DOHH2 (cell line): ENCODE measurements at regions not wholly inside any gene's neighbourhood (a gene's known extent, or its start where the extent isn't known, plus 50 kb on each side); places are given as distances from the start of the nearest gene placed in this dataset.

ENCODE experiments used
- H3F3A ChIP-seq: fragments of 200-600 bp; sonication (generic), shearing (Covaris generic); 2 replicates; pipeline ENCODE4 v1.6.0; 2016; ENCODE audit warnings: antibody characterized with exemption, mild to moderate bottlenecking; ENCODE audit not compliant: control insufficient read depth, insufficient read depth
- H3K27ac ChIP-seq: fragments of 200-600 bp; sonication (generic); 2 replicates; pipeline ENCODE4 v1.5.1; 2014; ENCODE audit warnings: low read depth, mild to moderate bottlenecking, low read length, moderate library complexity
- H3K27me3 ChIP-seq: fragments of 200-600 bp; sonication (generic); 2 replicates; pipeline ENCODE4 v1.6.1; 2014; ENCODE audit warnings: mild to moderate bottlenecking, low read length, mixed read lengths; ENCODE audit not compliant: control insufficient read depth
- H3K36me3 ChIP-seq: fragments of 200-600 bp; sonication (generic); 2 replicates; pipeline ENCODE4 v1.6.1; 2014; ENCODE audit warnings: mild to moderate bottlenecking, low read length, moderate library complexity, mixed read lengths; ENCODE audit not compliant: control insufficient read depth
- H3K4me1 ChIP-seq: fragments of 200-600 bp; sonication (generic); 2 replicates; pipeline ENCODE4 v1.6.1; 2014; ENCODE audit warnings: mild to moderate bottlenecking, low read length, mixed read lengths; ENCODE audit not compliant: control insufficient read depth
- H3K4me2 ChIP-seq: fragments of 200-600 bp; sonication (generic); 2 replicates; pipeline ENCODE4 v1.6.0; 2014; ENCODE audit warnings: mild to moderate bottlenecking, low read length, moderate library complexity
- H3K4me3 ChIP-seq: fragments of 200-600 bp; sonication (generic); 2 replicates; pipeline ENCODE4 v1.5.1; 2014; ENCODE audit warnings: mild to moderate bottlenecking, low read length, mixed read lengths
- H3K79me2 ChIP-seq: fragments of 200-600 bp; sonication (generic); 2 replicates; pipeline ENCODE4 v1.6.1; 2014; ENCODE audit warnings: mild to moderate bottlenecking, low read length, mixed read lengths; ENCODE audit not compliant: control insufficient read depth
- H3K9me2 ChIP-seq: fragments of 200-600 bp; sonication (generic); replicated peaks from 2 replicates; pipeline ENCODE4 v1.6.1; 2014; ENCODE audit warnings: mild to moderate bottlenecking, low read length, mixed read lengths; ENCODE audit not compliant: control insufficient read depth
- H3K9me3 ChIP-seq: fragments of 200-600 bp; sonication (generic); 2 replicates; pipeline ENCODE4 v1.6.1; 2014; ENCODE audit warnings: antibody characterized with exemption, low read length, mixed read lengths; ENCODE audit not compliant: control insufficient read depth, insufficient read depth
- H4K20me1 ChIP-seq: fragments of 200-600 bp; sonication (generic); 2 replicates; pipeline ENCODE4 v1.6.0; 2014; ENCODE audit warnings: low read depth, mild to moderate bottlenecking, antibody characterized with exemption, low read length, moderate library complexity; ENCODE audit not compliant: control insufficient read depth, insufficient read depth
- CTCF ChIP-seq: fragments of 200-600 bp; sonication (generic); IDR thresholded peaks from one replicate; pipeline ENCODE4 v1.5.1; 2014; ENCODE audit warnings: antibody characterized with exemption, mild to moderate bottlenecking, low read depth, low read length; ENCODE audit not compliant: poor library complexity, severe bottlenecking
- EZH2phosphoT487 ChIP-seq: fragments of 200-600 bp; sonication (generic); IDR thresholded peaks from 2 replicates; pipeline ENCODE4 v1.6.1; 2017; ENCODE audit warnings: borderline replicate concordance, mild to moderate bottlenecking, antibody characterized with exemption, low read length, moderate library complexity, mixed read lengths

- H4K20me1 ChIP-seq, result no peaks in the 10 kb centered on the region
- TF ChIP-seq CTCF (no peak), EZH2phosphoT487 (no peak)
- H3K36me3 ChIP-seq, result no peaks in the 10 kb centered on the region
- H3F3A ChIP-seq, result no peaks in the 10 kb centered on the region
- no peaks in the 10 kb centered on the region for H3K9me3 ChIP-seq
- no peak overlapping the region for H3K27ac ChIP-seq
- no peak overlapping the region for H3K4me3 ChIP-seq
- H3K4me1 ChIP-seq, result peaks cover 32% of the 10 kb centered on the region
- H3K9me2 ChIP-seq, result no peaks in the 10 kb centered on the region
- no peaks in the 10 kb centered on the region for H3K27me3 ChIP-seq
- H3K4me2 ChIP-seq, result no peak overlapping the region
- H3K79me2 ChIP-seq, result no peaks in the 10 kb centered on the region
Measured at GRCh38 chr2:60379216-60379615, 174.2 kb downstream of the BCL11A start.

DNA sequence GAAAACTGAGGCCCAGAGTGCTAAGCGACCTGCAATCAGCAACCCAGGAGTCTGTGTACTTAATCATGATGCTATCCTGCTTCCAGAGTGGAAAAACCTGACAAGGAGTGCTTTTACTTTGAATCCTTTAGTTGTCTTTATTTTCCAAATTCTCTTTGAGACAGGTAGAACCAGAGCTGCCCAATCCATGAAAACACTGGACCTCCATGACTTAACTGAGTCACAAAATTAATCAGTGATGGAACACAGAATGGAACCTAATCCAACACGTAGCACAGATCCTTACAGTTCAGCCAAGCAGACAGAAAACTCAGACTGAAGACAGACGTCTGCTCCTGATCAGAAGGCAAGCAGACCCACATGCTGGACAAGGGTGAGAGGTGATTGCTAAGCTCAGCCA is 175.6 kb downstream of the BCL11A start:
- 0 out of 2 replicates have a peak, but pooled peaks cover 4% of the 10 kb centered on the region for H3F3A ChIP-seq

DNA sequence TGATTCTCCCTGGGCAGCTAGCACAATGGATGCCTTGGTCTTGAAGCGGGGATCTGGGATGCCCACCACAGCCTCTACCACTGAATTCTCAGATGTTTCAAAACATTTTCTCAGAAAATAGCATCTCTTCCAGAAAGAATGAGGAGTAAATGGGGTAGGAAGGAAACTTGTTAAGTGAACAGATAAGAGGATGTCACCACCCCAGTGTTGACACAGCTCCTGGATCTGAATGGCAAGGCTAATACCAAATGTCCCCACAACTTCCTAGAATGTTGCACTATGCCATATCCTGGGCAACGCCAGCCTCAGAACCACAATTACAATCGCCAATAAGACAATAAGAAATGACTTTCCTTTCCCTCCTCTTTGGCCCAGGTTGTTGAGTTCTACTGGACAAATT is 177.2 kb downstream of the BCL11A start:
- Histone ChIP-seq H3K4me3 (no peak overlapping the region), H3K36me3 (no peaks in the 10 kb centered on the region; the same call in 1 of the 2 replicates), H4K20me1 (no peaks in the 10 kb centered on the region), H3K79me2 (no peaks in the 10 kb centered on the region), H3K4me2 (no peak overlapping the region), H3K27me3 (no peaks in the 10 kb centered on the region), H3K9me2 (no peaks in the 10 kb centered on the region), H3F3A (peaks cover 15% of the 10 kb centered on the region), H3K4me1 (peaks cover 59% of the 10 kb centered on the region), H3K9me3 (no peaks in the 10 kb centered on the region), H3K27ac (no peak overlapping the region)
- TF ChIP-seq EZH2phosphoT487 (no peak), CTCF (no peak)

More for the DNA sequence above, 175.6 kb downstream of the BCL11A start:
- no peaks in the 10 kb centered on the region for H3K9me2 ChIP-seq
- H3K27ac ChIP-seq, result no peak overlapping the region
- TF ChIP-seq EZH2phosphoT487 (no peak), CTCF (no peak)
- H3K79me2 ChIP-seq, result no peaks in the 10 kb centered on the region
- no peaks in the 10 kb centered on the region for H3K36me3 ChIP-seq
- H3K4me2 ChIP-seq, result no peak overlapping the region
- H3K4me1 ChIP-seq, result peaks cover 44% of the 10 kb centered on the region
- no peaks in the 10 kb centered on the region for H3K9me3 ChIP-seq
- H4K20me1 ChIP-seq, result no peaks in the 10 kb centered on the region
- H3K4me3 ChIP-seq, result no peak overlapping the region
- H3K27me3 ChIP-seq, result no peaks in the 10 kb centered on the region

- Histone ChIP-seq H3K27ac (peak overlapping the region; percentile 99), H3F3A (peaks cover 39% of the 10 kb centered on the region), H3K27me3 (no peaks in the 10 kb centered on the region), H3K79me2 (peaks cover 8% of the 10 kb centered on the region), H3K9me3 (no peaks in the 10 kb centered on the region), H4K20me1 (no peaks in the 10 kb centered on the region), H3K9me2 (no peaks in the 10 kb centered on the region), H3K36me3 (no peaks in the 10 kb centered on the region; the same call in 1 of the 2 replicates), H3K4me1 (peaks cover 90% of the 10 kb centered on the region), H3K4me3 (peak overlapping the region; percentile 59), H3K4me2 (peak overlapping the region; percentile 78)
- TF ChIP-seq EZH2phosphoT487 (no peak), CTCF (no peak)
Measured at GRCh38 chr2:60371681-60372080, 181.8 kb downstream of the BCL11A start.
